ENCODE measurements at regions not wholly inside any gene's neighbourhood (a gene's known extent, or its start where the extent isn't known, plus 50 kb on each side); places are given as distances from the start of the nearest gene placed in this dataset.

GRCh38 chr2:226215902-226216503 lies 583.6 kb downstream of the IRS1 start:
- TF ChIP-seq CTCF (IDR thresholded peaks at IDR 0.05) (peak; percentile 61 to 76 (median 68)), POLR2A (IDR thresholded peaks at IDR 0.05) (no peak)
